DMS153 treated with DMSO at 0.1 percent for 48 hours (cell line): ENCODE measurements at regions not wholly inside any gene's neighbourhood (a gene's known extent, or its start where the extent isn't known, plus 50 kb on each side); places are given as distances from the start of the nearest gene placed in this dataset.

Experiments
- DNase-seq: peaks from one replicate; lab custom pipeline; 2025; ENCODE audit not compliant: unreplicated experiment; lab: John Stamatoyannopoulos, UW

DNA sequence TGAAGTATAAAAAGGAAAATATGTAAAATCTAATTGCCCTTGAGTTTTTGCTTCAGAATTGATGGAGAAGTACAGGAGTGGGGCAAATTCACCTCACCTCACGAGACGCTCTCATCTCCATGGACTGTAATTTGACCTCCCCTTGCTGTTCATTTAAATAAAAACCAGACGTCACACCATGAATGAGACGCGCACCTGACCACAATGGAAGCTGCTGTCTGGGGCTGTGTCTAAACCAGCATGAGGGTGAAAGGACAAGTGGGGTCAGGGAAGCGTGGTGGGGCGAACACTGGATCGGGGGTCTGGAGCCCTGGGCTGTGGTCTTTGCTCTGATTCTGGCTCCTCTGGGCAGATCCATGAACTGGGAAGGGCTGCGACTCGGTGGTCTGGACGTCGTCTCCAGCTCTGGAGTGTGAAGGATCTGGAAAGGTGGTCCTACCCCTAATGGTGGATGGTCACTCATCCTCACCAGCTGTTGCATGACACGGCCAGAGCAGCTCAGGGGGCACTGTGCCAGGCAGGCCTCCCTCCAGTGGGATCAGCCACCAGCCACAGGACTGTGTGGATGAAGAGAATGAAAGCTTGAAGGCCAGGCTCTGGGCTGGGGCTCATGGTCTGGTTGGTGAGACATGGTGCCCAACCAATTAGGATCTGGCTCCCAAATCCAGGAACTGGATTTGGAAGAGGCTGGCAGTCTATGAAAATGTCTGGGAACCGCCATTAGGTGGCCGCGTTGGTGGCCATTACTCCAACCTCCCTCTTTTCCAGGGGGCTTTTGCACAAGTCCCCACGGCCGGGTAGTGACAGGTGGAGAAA is 728.6 kb downstream of the PTPRU start:
- DNase-seq, result no peak

DNA sequence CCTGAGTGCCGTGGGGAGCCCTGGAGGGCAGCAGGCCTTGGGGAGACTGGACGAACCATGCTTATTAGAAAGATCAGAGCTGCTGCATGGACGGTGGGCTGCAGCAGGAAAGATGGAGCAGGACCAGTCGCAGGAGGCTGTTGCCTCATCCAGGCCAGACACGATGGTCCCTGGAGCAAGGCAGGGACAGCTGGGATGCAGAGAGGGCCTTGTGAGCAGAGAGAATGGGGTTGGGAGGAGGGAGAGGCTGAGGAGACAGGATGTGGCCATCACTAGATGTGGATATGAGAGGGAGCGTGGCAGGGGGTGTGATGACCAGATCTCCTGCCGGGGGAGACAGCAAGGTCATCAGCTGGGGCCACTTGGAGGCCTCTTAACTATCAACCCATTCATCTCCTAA is 727.6 kb downstream of the PTPRU start:
- DNase-seq, result no peak

DNA sequence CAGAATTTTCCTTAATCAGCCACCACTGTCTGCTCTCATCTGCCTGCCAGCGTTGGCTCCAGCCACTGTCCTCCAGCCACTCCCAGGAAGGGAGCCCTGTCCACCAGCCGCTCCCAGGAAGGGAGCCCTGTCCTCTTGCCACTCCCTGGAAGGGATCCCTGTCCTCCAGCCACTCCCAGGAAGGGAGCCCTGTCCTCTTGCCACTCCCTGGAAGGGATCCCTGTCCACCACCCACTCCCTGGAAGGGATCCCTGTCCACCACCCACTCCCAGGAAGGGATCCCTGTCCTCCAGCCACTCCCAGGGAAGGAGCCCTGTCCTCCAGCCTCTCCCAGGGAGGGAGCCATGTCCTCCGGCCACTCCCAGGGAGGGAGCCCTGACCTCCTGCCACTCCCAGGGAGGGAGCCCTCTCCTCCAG is 726.5 kb downstream of the PTPRU start:
- DNase-seq, result no peak

- DNase-seq, result no peak
Observed at GRCh38 chr1:29962336-29962735, 726.0 kb downstream of the PTPRU start.

- DNase-seq, result no peak
Observed at GRCh38 chr1:29961293-29962059, 725.2 kb downstream of the PTPRU start.

DNA sequence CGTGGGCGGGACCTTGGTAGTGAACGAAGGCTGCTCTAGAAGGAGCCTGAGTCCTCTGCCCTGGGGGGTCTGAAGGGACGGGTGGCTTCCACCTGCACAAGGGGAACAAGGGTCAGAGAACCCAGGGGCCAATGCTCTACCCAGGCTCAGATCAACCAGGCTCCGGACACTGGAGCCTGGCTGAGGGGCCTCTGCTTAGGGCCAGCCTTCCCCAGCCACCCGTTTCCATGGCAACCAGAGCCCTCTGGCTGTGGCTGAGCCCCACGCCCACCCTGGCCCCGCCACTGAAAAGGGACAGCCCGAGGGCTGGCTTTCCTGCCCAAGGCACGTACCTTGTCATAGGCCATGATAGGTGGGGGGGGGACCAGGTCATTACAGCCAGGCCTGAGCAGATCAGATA is 724.6 kb downstream of the PTPRU start:
- no peak for DNase-seq

DNA sequence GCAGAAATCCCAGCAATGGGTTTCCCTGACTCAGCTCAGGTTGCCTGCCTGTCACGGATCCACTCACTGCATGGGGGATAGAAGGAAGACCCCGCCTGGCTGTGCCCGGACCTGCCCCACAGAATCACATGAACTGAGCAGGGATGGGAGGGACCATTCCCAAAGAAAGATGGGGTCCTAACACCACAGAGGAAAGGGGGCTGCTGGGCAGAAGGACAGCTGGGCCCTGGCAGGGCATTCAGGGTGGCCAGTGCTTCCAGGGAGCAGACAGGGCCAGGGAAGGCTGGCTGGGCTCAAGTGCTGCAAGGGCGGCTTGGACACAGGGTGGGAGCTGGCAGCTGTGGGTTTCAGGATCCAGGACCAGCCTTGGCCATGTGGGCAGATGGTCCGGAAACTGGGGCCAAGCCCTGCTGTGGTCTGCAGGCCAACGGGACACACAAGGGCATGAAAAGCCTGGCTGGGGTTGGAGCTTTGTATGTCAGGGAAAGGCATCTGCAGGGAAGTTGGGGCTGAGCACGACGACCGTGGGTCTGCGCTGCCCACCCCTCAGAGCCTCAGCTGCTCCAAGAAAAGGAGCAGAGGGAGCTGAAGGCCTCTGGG is 723.9 kb downstream of the PTPRU start:
- DNase-seq, result no peak

GRCh38 chr1:29959356-29959755 is 723.0 kb downstream of the PTPRU start:
- no peak for DNase-seq

DNA sequence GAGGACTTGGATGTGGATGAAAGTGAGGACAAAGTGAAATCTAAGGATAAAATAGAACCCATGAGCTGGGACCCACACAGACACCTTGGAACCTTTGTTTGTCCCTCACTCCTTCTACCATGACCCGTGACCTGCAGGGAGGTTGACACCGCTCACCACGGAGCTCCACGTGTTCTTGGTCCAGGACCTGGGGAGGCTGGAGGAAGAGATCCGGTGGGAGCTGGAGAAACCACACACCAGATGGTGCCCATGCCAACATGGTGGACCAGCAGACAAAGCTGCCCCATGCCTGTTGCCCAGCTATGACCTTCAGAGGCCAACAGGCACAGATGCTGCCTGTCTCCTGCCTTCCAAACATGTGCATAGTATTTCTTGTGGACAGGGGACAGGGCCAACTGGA is 721.9 kb downstream of the PTPRU start:
- DNase-seq, result no peak

GRCh38 chr1:29956349-29957030 is 720.2 kb downstream of the PTPRU start:
- no peak for DNase-seq

- no peak for DNase-seq
Observed at GRCh38 chr1:29954591-29954990, 718.3 kb downstream of the PTPRU start.

GRCh38 chr1:29953961-29954360 is 717.6 kb downstream of the PTPRU start:
- no peak for DNase-seq

DNA sequence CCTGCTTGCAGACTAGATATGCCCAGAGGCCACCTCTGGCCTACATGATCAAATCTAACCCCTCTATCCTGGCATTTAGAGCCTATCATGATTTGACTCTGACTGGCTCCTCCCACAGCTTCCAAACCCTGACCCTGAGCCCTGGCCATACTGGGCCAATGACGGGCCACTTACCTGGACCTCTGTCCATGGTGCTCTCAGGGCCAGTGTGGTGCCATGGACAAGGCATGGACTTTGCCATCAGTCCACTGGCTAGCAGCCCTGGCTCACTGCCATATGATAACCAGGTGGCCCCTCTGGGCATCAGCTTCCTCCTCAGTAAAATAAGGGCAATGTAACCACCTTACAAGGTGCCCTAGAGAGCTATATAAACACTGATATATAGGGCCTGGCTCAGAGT is 713.4 kb downstream of the PTPRU start:
- no peak for DNase-seq

DNA sequence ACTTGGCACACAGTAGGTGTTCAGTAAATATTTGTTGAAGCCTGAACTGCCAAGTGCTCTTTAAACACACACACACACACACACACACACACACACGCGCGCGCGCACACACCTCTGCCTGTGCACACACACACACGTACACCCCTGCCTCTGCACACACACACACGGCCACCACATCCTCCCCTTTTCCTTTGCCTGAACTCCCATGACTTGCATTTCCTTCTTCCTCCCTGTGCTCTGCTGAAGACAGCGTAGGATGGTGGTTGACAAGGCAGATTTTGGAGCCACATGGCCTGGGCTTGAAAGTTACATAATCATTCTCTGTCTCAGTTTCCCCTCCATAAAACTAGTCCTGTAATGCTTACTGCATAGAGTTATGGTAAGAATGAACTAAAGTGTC is 712.3 kb downstream of the PTPRU start:
- DNase-seq, result no peak

GRCh38 chr1:29946057-29946456 is 709.7 kb downstream of the PTPRU start:
- DNase-seq, result no peak

- no peak for DNase-seq
Observed at GRCh38 chr1:29945426-29945825, 709.1 kb downstream of the PTPRU start.

DNA sequence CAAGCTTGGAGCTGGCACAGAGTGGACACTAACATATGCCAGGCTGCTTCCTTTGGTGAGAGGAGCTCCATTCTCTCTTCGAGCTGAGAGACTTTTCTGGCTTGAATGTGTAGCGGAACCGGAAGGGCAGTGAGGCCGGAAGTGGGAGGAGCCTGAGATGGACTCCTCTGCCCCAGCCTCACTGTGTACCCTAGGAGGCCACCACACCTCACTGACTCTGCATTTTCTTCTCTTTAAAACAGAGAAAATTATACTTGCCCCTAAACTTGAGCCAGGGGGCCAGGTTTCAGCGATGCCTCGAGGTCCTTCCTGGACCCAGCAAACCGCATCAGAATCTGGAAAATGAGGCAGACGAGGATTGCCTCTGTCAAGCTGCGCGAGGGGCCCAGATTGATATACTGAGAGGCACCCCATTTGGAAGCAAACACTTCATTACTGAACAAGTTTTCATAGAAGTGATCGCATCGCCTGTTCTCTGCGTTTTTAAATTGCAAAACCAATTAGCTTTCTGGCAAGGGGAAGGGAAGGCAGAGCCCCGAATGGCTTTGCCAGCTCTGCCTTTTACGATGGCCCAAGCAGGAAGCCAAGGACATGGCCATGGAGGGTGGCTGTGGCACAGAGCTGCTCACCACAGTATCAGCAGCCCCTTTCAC is 708.1 kb downstream of the PTPRU start:
- DNase-seq, result no peak

DNA sequence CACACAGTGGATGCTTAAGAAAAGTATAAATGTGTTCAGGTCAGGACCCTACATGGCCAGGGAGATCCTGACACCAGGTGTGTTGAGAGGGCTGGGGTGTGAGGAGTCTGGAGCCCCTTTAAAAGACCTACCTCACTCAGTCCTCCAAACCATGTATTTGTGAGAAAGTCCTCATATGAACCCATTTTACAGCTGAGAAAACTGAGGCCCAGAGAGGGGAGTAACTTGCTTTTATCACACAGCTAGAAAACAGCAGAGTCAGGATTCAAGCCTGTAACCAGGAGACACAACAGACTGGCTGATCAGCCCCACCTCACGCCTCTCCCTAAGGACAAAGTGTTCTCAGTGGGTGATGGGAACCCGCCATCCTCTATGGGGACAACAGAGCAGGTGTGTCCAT is 706.7 kb downstream of the PTPRU start:
- DNase-seq, result no peak

- no peak for DNase-seq
Observed at GRCh38 chr1:29939079-29939478, 702.8 kb downstream of the PTPRU start.

DNA sequence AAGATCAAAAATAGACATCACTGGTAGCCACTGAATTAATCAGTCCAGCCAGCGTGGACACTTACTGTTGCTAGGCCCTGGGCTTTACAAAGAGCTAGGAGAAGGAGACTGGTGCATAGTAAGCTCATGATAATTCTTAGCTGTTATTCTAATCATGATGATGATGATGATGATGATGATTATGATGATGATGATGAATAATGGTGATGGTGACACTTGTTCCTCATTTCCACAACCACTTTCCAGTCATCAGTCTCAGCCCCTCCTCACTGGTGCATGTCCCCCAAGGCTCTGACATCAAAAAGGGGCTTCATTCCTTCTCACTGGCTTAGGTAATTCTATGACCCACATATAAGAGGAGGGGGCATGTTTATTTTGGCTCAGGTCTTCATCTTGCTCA is 701.0 kb downstream of the PTPRU start:
- DNase-seq, result no peak

DNA sequence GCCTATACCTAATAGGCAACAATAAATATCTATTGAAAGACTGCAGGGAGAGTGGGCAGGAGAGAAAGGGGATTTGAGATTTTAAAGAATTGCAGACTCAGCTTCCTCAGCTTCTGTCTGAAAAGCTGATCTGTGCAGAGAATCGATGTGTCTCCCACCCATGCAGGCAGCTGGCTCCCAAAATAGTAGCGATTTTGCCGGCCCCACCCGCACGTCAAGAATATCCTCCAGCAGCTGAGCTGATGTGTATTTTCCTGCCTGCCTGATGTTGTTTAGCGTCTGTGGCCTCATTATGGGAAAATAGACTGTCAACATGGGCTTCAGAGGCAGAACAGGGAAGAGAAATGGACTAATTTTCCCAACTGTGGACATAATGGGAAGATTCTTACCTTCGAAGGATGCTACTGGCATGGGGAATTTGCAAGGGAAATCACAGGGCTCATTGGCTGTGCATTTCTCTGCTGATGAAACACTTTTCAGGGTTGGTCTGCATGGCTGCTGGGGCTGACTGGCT is 699.8 kb downstream of the PTPRU start:
- no peak for DNase-seq
